GM18499 (cell line): ENCODE measurements at regions not wholly inside any gene's neighbourhood (a gene's known extent, or its start where the extent isn't known, plus 50 kb on each side); places are given as distances from the start of the nearest gene placed in this dataset.
"Not testable (repeated sequence)": the region's sequence is repeated elsewhere in the genome, so short reads cannot be mapped to it uniquely, and the experiment has no call there.

Source experiments
- ATAC-seq: cut with Tn5 transposase; IDR thresholded peaks from one replicate; pipeline ENCODE4 v1.9.1; 2021; ENCODE audit warnings: moderate number of reproducible peaks; ENCODE audit not compliant: insufficient read depth, unreplicated experiment

DNA sequence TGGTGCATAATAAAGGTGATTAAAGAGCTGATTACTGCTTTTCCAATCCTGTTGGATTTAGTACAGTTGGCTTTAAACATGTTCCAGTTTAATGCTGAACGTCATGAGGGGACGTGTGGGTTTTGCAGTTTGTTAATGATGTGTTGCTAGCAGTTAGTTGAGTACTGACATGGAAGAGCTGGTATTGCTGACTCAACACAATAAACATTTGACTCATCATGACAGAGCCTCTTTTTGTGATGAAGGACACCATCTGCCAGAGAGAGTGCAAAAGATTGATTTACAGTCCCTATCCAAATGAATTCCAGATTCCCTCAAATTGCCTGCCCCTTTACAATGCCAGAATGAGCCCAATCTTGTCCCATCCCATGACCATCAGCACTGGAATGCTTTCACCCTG, 346.2 kb upstream of the PRICKLE1 start:
- ATAC-seq, result no peak

GRCh38 chr12:42935090-42935489, 345.5 kb upstream of the PRICKLE1 start:
- ATAC-seq, result no peak

- no peak for ATAC-seq
These were observed 344.0 kb upstream of the PRICKLE1 start for GRCh38 chr12:42933461-42934081.

GRCh38 chr12:42932936-42933335, 343.4 kb upstream of the PRICKLE1 start:
- ATAC-seq, result no peak

- ATAC-seq, result no peak
These were observed 336.7 kb upstream of the PRICKLE1 start for GRCh38 chr12:42926232-42926631.

GRCh38 chr12:42924482-42924881, 334.9 kb upstream of the PRICKLE1 start:
- no peak for ATAC-seq

DNA sequence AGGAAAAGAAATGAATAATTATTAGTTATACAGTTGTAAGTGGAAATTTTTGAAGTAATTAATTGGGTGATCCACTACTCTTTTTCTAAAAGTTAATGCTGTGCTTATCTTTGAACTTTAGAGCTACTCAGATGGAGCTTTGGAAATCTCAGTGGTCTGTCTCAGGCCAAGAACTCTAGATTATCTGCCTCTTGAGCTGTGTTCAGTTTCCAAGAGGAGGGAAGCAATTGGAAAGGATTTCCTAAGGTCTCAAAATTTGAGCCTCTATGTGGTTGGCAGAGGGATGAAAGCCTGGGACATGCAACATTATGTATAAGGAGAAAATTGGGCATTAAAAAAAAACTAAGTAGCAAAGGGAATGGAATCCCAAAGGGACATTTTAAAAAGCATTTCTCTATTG, 334.0 kb upstream of the PRICKLE1 start:
- no peak for ATAC-seq

GRCh38 chr12:42923156-42923555, 333.6 kb upstream of the PRICKLE1 start:
- no peak for ATAC-seq

DNA sequence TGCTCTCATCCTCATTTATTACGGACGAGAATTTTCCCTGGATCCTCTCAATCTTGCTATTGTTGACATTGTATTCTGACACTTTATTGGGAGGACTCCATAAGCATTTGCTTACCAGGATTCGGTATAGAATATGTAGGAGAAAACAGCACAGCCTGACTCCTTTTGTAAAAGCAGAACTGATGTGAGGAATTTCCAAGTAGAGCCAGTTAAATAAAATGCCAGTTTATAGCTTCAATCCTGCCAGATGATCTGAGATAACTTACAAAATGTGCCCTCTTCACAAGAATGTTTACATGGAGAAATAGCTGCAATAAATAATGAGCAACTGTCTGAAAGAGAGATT, 332.9 kb upstream of the PRICKLE1 start:
- ATAC-seq, result no peak

- no peak for ATAC-seq
These were observed 332.4 kb upstream of the PRICKLE1 start for GRCh38 chr12:42921741-42922504.

GRCh38 chr12:42919691-42920090, 330.1 kb upstream of the PRICKLE1 start:
- ATAC-seq, result no peak

DNA sequence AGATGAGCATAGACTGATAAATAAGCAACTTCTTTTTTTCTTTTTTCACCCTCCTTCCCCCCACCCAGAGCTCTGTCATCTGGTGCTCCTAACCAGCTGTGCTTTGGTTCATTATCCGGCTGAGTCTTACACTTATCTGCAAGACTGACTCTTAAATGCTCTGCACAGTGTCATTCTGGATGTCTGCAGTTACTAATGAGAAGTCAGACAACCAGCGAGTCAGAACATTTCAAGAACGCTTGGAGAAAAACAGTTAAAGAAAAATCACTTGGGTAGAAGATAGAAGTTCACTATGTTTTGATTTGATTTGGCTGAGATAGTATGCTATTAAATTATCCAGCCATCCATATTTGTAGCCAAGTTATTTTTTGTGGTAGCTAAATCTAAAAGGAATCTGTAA, 328.9 kb upstream of the PRICKLE1 start:
- no peak for ATAC-seq

DNA sequence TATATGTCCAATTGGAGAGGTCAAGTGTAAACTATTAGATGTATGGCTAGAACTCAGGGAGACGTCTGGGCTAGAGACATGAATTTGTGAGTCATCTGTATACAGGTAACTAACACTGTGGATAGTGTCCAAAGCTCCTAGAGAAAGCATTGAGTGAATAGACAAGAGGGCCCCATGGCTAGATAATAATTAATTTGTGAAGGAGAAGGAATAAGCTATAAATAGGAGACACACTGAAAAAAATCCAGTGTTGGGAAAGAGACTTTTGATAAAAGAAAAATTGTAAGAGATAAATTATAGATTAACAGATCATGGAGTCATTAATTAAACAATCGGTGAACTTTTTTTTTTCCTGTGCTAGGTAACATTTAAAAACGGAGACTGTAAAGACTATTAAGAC, 326.6 kb upstream of the PRICKLE1 start:
- ATAC-seq, result no peak

GRCh38 chr12:42915426-42915825, 325.9 kb upstream of the PRICKLE1 start:
- no peak for ATAC-seq

GRCh38 chr12:42912367-42912766, 322.8 kb upstream of the PRICKLE1 start:
- ATAC-seq, result no peak

DNA sequence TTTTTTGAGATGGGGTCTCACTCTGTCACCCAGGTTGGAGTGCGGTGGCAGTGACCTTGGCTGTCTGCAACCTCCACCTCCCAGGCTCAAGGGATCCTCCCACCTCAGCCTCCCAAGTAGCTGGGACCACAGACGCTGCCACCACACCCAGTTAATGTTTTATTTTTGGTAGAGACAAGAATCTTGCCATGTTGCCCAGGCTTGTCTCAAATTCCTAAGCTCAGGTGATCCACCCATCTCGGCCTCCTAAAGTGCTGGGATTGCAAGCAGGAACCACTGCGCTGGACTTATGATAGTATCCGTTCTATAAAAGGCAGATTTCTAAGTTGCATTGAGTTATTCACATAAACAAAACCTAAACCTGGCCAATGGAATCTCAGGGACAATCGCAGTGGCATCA, 321.1 kb upstream of the PRICKLE1 start:
- ATAC-seq, result no peak

DNA sequence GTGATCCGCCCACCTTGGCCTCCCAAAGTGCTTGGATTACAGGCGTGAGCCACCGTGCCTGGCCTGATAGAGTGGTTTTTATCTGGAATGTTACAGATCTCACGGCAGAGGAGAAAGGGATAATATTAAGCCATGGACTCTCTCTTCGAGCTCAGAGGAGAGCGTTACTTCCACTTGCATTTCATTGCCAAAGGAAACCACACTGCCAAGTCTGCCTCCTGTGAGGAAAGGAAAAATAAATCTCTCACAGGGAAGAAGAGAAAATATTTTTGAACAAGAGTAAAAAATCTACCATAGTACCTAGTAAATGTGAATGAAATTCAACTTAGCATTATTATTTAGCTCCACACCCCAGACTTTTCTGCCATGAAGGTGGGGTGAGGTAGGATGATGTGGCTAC, 319.2 kb upstream of the PRICKLE1 start:
- ATAC-seq, result no peak

DNA sequence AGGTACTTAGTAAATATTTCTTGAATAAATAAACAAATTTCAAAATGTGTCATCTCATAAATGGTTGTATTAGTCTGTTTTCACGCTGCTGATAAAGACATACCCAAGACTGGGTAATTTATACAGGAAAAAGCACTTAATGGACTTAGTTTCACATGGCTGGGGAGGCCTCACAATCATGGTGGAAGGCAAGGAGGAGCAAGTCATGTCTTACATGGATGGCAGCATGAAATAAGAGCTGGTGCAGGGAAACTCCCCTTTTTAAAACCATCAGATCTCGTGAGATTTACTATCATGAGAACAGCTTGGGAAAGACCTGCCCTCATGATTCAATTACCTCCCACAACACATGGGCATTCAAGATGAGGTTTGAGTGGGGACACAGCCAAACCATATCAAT, 317.3 kb upstream of the PRICKLE1 start:
- not testable (repeated sequence) for ATAC-seq

GRCh38 chr12:42905419-42905705, 315.8 kb upstream of the PRICKLE1 start:
- ATAC-seq, result no peak

DNA sequence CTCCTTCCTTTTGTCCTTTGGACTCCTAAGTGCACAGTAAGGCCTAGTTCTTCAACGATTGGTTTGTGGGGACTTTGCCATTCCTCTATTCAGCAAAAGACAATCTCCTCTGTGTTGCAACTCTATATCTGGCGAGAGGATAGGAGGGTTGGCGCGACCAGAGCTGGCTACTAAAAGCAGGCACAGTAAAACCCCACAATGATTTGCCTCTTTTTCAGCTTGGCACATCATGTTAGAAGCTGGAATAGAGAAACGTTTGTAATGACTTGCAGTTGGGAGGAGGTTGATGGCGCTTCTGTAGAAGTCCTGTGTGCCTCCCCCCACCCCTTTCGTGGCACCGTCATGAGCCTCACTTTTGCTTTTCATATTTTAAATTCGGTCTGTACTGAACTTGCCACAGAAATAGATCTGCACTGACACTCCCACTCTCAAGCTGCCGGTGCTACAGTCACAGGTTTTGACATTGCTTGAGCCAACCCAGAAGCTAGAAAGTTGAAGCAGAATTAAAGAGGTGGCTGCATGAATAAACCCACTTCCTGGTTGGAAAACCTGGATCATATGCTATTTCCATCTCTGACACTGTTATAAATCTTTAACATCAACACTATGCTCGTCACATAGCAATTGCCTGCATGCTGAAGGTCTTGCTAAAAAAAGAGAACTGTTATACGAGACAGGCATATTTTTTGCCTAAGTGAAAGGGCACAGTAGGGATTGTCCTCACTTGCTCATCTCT, 315.3 kb upstream of the PRICKLE1 start:
- ATAC-seq, result no peak

- no peak for ATAC-seq
These were observed 314.2 kb upstream of the PRICKLE1 start for GRCh38 chr12:42903736-42904135.

DNA sequence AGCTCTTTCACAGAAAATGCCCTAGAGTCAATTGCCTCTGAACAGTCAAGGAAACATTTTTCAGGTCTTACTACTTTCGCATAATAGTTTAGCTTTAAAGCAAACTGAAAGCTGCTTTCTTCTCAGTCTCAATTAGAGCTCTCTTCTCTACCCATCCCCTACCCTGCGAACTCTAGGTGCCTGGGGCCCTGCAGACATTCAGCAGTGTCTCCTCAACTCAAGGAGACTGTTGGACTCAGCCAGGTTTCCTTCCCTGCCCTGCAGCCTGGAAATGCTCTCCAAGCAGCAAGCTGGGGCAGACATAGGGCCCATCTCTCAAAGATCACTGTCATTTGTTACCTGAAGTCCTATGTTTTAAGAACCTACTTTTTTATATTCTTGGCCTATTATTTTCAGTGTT, 312.5 kb upstream of the PRICKLE1 start:
- no peak for ATAC-seq
